WTC11 (cell line): ENCODE measurements at regions not wholly inside any gene's neighbourhood (a gene's known extent, or its start where the extent isn't known, plus 50 kb on each side); places are given as distances from the start of the nearest gene placed in this dataset.

Source experiments
- ATF1 ChIP-seq: sonication (generic); formaldehyde crosslinking; IDR thresholded peaks from 2 replicates; pipeline ENCODE4 v1.8.1; 2023; ENCODE audit warnings: mild to moderate bottlenecking, moderate library complexity, missing genetic modification reagents
- ELF4 ChIP-seq: sonication (generic); formaldehyde crosslinking; IDR thresholded peaks from 2 replicates; pipeline ENCODE4 v1.8.1; 2022; ENCODE audit warnings: low read depth, mild to moderate bottlenecking, moderate library complexity, missing genetic modification reagents
- MXD4 ChIP-seq: fragments of 250-450 bp; sonication (Bioruptor Pico); IDR thresholded peaks from 2 replicates; pipeline ENCODE4 v1.8.0; 2021; ENCODE audit warnings: mild to moderate bottlenecking, moderate library complexity, borderline replicate concordance
- NFE2L1 ChIP-seq: sonication (generic); formaldehyde crosslinking; IDR thresholded peaks from 2 replicates; pipeline ENCODE4 v1.8.1; 2023; ENCODE audit warnings: missing genetic modification reagents
- SMAD3 ChIP-seq: sonication (generic); formaldehyde crosslinking; IDR thresholded peaks from 2 replicates; pipeline ENCODE4 v1.8.0; 2022; ENCODE audit warnings: missing genetic modification reagents, mild to moderate bottlenecking, borderline replicate concordance
- SMAD4 ChIP-seq: sonication (generic); formaldehyde crosslinking; IDR thresholded peaks from 2 replicates; pipeline ENCODE4 v1.8.0; 2022; ENCODE audit warnings: mild to moderate bottlenecking, missing genetic modification reagents
- ZBTB21 ChIP-seq: sonication (generic); formaldehyde crosslinking; IDR thresholded peaks from 2 replicates; pipeline ENCODE4 v1.8.1; 2023; ENCODE audit warnings: mild to moderate bottlenecking, missing genetic modification reagents, borderline replicate concordance
- TF ChIP-seq, protein P1 (sequence below): fragments of 200-600 bp; IDR thresholded peaks from 2 replicates; pipeline ENCODE4 v1.8.0; 2022; ENCODE audit warnings: antibody characterized with exemption
- TF ChIP-seq, protein P2 (sequence below): sonication (generic); formaldehyde crosslinking; IDR thresholded peaks from 2 replicates; pipeline ENCODE4 v1.8.1; 2023; ENCODE audit warnings: mild to moderate bottlenecking, missing genetic modification reagents, borderline replicate concordance
- TF ChIP-seq, protein P3 (sequence below): sonication (generic); formaldehyde crosslinking; IDR thresholded peaks from 2 replicates; pipeline ENCODE4 v1.8.0; 2022; ENCODE audit warnings: missing genetic modification reagents
- TF ChIP-seq, protein P4 (sequence below): sonication (generic); formaldehyde crosslinking; IDR thresholded peaks from 2 replicates; pipeline ENCODE4 v1.8.0; 2023; ENCODE audit warnings: missing genetic modification reagents

DNA sequence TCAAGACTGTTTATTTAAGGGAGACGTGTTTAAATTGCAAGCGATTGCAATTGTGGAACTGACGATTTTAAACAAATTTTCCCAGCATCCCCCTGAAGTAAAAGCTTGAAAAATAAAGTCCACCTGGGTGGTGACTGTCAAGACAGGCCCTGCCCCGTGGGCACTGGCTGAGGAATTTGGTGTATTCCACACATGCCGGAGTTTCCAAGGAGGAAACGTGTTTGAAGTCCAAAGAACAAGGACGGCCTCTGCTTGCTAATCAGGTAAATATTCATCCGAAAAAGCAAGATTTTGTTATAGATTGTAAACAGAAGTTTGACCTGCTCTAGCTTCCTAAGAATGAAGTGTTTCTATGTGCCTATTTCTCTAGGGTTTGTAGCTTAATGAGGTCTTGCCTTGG, 505.1 kb downstream of the QKI start:
- no peak for TF ChIP-seq ELF4
- no peak for TF ChIP-seq SMAD4 (CRISPR knock-in tag)
- no peak for TF ChIP-seq NFE2L1
- TF ChIP-seq, protein P1, sequence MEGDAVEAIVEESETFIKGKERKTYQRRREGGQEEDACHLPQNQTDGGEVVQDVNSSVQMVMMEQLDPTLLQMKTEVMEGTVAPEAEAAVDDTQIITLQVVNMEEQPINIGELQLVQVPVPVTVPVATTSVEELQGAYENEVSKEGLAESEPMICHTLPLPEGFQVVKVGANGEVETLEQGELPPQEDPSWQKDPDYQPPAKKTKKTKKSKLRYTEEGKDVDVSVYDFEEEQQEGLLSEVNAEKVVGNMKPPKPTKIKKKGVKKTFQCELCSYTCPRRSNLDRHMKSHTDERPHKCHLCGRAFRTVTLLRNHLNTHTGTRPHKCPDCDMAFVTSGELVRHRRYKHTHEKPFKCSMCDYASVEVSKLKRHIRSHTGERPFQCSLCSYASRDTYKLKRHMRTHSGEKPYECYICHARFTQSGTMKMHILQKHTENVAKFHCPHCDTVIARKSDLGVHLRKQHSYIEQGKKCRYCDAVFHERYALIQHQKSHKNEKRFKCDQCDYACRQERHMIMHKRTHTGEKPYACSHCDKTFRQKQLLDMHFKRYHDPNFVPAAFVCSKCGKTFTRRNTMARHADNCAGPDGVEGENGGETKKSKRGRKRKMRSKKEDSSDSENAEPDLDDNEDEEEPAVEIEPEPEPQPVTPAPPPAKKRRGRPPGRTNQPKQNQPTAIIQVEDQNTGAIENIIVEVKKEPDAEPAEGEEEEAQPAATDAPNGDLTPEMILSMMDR: no peak
- TF ChIP-seq ATF1 (CRISPR knock-in tag): no peak
- TF ChIP-seq ZBTB21 (CRISPR knock-in tag): no peak
- TF ChIP-seq, protein P2, sequence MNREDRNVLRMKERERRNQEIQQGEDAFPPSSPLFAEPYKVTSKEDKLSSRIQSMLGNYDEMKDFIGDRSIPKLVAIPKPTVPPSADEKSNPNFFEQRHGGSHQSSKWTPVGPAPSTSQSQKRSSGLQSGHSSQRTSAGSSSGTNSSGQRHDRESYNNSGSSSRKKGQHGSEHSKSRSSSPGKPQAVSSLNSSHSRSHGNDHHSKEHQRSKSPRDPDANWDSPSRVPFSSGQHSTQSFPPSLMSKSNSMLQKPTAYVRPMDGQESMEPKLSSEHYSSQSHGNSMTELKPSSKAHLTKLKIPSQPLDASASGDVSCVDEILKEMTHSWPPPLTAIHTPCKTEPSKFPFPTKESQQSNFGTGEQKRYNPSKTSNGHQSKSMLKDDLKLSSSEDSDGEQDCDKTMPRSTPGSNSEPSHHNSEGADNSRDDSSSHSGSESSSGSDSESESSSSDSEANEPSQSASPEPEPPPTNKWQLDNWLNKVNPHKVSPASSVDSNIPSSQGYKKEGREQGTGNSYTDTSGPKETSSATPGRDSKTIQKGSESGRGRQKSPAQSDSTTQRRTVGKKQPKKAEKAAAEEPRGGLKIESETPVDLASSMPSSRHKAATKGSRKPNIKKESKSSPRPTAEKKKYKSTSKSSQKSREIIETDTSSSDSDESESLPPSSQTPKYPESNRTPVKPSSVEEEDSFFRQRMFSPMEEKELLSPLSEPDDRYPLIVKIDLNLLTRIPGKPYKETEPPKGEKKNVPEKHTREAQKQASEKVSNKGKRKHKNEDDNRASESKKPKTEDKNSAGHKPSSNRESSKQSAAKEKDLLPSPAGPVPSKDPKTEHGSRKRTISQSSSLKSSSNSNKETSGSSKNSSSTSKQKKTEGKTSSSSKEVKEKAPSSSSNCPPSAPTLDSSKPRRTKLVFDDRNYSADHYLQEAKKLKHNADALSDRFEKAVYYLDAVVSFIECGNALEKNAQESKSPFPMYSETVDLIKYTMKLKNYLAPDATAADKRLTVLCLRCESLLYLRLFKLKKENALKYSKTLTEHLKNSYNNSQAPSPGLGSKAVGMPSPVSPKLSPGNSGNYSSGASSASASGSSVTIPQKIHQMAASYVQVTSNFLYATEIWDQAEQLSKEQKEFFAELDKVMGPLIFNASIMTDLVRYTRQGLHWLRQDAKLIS (CRISPR knock-in tag): no peak
- TF ChIP-seq, protein P3, sequence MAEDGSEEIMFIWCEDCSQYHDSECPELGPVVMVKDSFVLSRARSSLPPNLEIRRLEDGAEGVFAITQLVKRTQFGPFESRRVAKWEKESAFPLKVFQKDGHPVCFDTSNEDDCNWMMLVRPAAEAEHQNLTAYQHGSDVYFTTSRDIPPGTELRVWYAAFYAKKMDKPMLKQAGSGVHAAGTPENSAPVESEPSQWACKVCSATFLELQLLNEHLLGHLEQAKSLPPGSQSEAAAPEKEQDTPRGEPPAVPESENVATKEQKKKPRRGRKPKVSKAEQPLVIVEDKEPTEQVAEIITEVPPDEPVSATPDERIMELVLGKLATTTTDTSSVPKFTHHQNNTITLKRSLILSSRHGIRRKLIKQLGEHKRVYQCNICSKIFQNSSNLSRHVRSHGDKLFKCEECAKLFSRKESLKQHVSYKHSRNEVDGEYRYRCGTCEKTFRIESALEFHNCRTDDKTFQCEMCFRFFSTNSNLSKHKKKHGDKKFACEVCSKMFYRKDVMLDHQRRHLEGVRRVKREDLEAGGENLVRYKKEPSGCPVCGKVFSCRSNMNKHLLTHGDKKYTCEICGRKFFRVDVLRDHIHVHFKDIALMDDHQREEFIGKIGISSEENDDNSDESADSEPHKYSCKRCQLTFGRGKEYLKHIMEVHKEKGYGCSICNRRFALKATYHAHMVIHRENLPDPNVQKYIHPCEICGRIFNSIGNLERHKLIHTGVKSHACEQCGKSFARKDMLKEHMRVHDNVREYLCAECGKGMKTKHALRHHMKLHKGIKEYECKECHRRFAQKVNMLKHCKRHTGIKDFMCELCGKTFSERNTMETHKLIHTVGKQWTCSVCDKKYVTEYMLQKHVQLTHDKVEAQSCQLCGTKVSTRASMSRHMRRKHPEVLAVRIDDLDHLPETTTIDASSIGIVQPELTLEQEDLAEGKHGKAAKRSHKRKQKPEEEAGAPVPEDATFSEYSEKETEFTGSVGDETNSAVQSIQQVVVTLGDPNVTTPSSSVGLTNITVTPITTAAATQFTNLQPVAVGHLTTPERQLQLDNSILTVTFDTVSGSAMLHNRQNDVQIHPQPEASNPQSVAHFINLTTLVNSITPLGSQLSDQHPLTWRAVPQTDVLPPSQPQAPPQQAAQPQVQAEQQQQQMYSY (CRISPR knock-in tag): no peak
- no peak for TF ChIP-seq MXD4 (CRISPR knock-in tag)
- TF ChIP-seq, protein P4, sequence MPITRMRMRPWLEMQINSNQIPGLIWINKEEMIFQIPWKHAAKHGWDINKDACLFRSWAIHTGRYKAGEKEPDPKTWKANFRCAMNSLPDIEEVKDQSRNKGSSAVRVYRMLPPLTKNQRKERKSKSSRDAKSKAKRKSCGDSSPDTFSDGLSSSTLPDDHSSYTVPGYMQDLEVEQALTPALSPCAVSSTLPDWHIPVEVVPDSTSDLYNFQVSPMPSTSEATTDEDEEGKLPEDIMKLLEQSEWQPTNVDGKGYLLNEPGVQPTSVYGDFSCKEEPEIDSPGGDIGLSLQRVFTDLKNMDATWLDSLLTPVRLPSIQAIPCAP (CRISPR knock-in tag): no peak
- TF ChIP-seq SMAD3: no peak
